ENCODE measurements at regions not wholly inside any gene's neighbourhood (a gene's known extent, or its start where the extent isn't known, plus 50 kb on each side); places are given as distances from the start of the nearest gene placed in this dataset.

DNA sequence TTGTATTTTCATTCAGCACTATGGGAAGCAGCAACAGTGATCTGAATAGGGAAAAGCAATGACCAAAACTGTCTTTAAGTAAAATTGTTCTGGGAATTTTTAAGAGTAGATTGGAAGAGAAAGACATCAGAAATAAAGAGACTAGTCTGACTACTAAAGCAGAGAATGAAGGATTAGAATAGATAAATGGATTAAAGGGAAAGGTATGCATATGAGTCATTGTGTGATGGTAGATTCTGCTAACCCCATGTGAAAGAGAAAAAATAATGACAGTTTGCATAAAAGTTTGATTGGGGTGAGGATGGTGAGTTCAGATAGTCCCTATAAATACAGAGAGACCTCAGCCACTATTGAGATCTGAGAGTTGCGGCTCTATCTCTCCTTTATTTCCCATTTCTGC is 139.6 kb upstream of the DCC start:
- Histone ChIP-seq H3K4me1 (ENCODE audit: insufficient read depth, low read length) (no peaks in the 10 kb centered on the region), H4K20me1 (ENCODE audit: control insufficient read depth, insufficient read depth, insufficient read length) (no peaks in the 10 kb centered on the region), H4K8ac (replicated peaks; ENCODE audit: insufficient read length, low read depth, low read length) (no peak overlapping the region), H4K91ac (ENCODE audit: insufficient read length, low read depth, low read length) (no peak overlapping the region), H2BK20ac (ENCODE audit: low read depth, low read length, poor library complexity, severe bottlenecking) (no peak overlapping the region), H3K56ac (ENCODE audit: insufficient read length, low read depth, low read length) (no peak overlapping the region), H2BK12ac (ENCODE audit: insufficient read length, low read depth, low read length) (no peak overlapping the region), H3K4ac (ENCODE audit: low read depth, low read length) (no peak overlapping the region), H3K23ac (ENCODE audit: insufficient read length, low read depth, low read length) (no peak overlapping the region), H3K9ac (ENCODE audit: extremely low read depth, insufficient read length, low read length) (no peak overlapping the region), H3K18ac (ENCODE audit: insufficient read length, low read depth, low read length) (no peak overlapping the region), H3K4me2 (ENCODE audit: insufficient read depth, insufficient read length, low read length) (no peak overlapping the region), H2BK5ac (ENCODE audit: insufficient read length, low read length) (no peak overlapping the region), H3K27ac (ENCODE audit: insufficient read length, low read depth, low read length) (no peak overlapping the region), H2BK15ac (ENCODE audit: low read depth, low read length) (no peak overlapping the region), H2AFZ (ENCODE audit: low read length) (no peak overlapping the region), H3T11ph (ENCODE audit: low read length) (no peak overlapping the region), H3K79me1 (ENCODE audit: insufficient read depth, low read depth, low read length, poor library complexity, severe bottlenecking) (no peaks in the 10 kb centered on the region), H3K9me3 (ENCODE audit: control insufficient read depth, low read depth, low read length) (no peaks in the 10 kb centered on the region), H3K23me2 (ENCODE audit: insufficient read length, low read depth, low read length, poor library complexity, severe bottlenecking) (no peaks in the 10 kb centered on the region), H3K27me3 (ENCODE audit: insufficient read depth, low read length) (no peaks in the 10 kb centered on the region), H4K5ac (ENCODE audit: insufficient read length, low read depth, low read length) (no peak overlapping the region), H3K79me2 (ENCODE audit: insufficient read depth, low read length) (no peaks in the 10 kb centered on the region), H2AK5ac (ENCODE audit: insufficient read length, low read length) (no peak overlapping the region), H3K14ac (ENCODE audit: insufficient read depth, low read length) (no peak overlapping the region), H2BK120ac (ENCODE audit: low read depth, low read length, poor library complexity, severe bottlenecking) (no peak overlapping the region)
- Mint-ChIP-seq H3K4me3 (no peak overlapping the region), H3K4me1 (peaks cover 9 to 10% of the 10 kb centered on the region in 2 experiments), H3K9me3 (peaks cover 0 to 2% of the 10 kb centered on the region in 2 experiments; a peak in 3 of 5 replicates), H3K27me3 (ENCODE audit: low read depth) (no peaks in the 10 kb centered on the region), H3K27ac (no peak overlapping the region), H3K36me3 (ENCODE audit: insufficient read depth in 1 of 3, low read depth in 3 of 3) (no peaks in the 10 kb centered on the region; a peak in 2 of 7 replicates)
- no peak for DNase-seq
- TF ChIP-seq, protein P1, sequence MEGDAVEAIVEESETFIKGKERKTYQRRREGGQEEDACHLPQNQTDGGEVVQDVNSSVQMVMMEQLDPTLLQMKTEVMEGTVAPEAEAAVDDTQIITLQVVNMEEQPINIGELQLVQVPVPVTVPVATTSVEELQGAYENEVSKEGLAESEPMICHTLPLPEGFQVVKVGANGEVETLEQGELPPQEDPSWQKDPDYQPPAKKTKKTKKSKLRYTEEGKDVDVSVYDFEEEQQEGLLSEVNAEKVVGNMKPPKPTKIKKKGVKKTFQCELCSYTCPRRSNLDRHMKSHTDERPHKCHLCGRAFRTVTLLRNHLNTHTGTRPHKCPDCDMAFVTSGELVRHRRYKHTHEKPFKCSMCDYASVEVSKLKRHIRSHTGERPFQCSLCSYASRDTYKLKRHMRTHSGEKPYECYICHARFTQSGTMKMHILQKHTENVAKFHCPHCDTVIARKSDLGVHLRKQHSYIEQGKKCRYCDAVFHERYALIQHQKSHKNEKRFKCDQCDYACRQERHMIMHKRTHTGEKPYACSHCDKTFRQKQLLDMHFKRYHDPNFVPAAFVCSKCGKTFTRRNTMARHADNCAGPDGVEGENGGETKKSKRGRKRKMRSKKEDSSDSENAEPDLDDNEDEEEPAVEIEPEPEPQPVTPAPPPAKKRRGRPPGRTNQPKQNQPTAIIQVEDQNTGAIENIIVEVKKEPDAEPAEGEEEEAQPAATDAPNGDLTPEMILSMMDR (conservative IDR thresholded peaks at IDR 0.05): no peak
- WGBS (ENCODE audit: extremely low coverage, insufficient read length, low lambda C conversion rate): no CpG with 5 or more reads among the region's 1 CpG
